HepG2 (cell line): ENCODE measurements at regions not wholly inside any gene's neighbourhood (a gene's known extent, or its start where the extent isn't known, plus 50 kb on each side); places are given as distances from the start of the nearest gene placed in this dataset.

Experiments
- ATAC-seq: fragments of 200-7000 bp; cut with Tn5 transposase; 3 replicates; pipeline ENCODE4 v1.9.1; 2020; ENCODE audit warnings: mild to moderate bottlenecking, moderate library complexity
- BruUV-seq: library from RNA; stranded (reverse); fragments of 400-500 nt; replicated peaks from 2 replicates; lab custom pipeline; 2021; lab: Mats Ljungman, UMichigan
- CTCF ChIA-PET: fragments of 300-600 bp; formaldehyde crosslinking; extraction: SDS; loops from one replicate; lab custom pipeline; 2021; ENCODE audit warnings: low total read pairs, inconsistent platforms, low intra/inter-chr PET ratio; lab: Yijun Ruan, JAX
- POLR2A ChIA-PET: fragments of 350-600 bp; sonication (Branson Sonifier 250); formaldehyde crosslinking; loops from one replicate; lab custom pipeline; 2020; ENCODE audit warnings: antibody characterized with exemption, inconsistent platforms; lab: Yijun Ruan, JAX
- DNase-seq: peaks from one replicate; pipeline ENCODE4 v3.0.0-alpha.2; 2015; ENCODE audit warnings: low spot score
- FAIRE-seq: peaks from 3 replicates; lab custom pipeline; 2011; peaks lifted over from hg19 to GRCh38; lab: Jason Lieb, UNC
- H2AFZ ChIP-seq: one replicate; pipeline ENCODE4 v1.6.1; 2011; ENCODE audit warnings: low read length, inconsistent platforms
- H3K27ac ChIP-seq: fragments of 300-600 bp; 3 replicates; pipeline ENCODE4 v1.8.0; 2011; ENCODE audit warnings: mixed run types, mild to moderate bottlenecking, mixed read lengths, low read length, inconsistent platforms; ENCODE audit not compliant: insufficient read depth; ENCODE audit errors: extremely low read length
- H3K27me3 ChIP-seq, 2 experiments: fragments of 200-600 bp in 1 of 2; 2 replicates in 1 of 2; 3 replicates in 1 of 2; pipeline versions ENCODE4 v1.6.0 to v1.8.0; 2011; ENCODE audit warnings: low read length in 2 of 2, mild to moderate bottlenecking in 2 of 2, moderate library complexity in 2 of 2, inconsistent platforms in 1 of 2; ENCODE audit not compliant: insufficient read depth in 2 of 2, control insufficient read depth in 1 of 2
- H3K36me3 ChIP-seq, 2 experiments: fragments of 200-600 bp in 1 of 2; replicated peaks in 1 of 2; 2 replicates in 1 of 2; 3 replicates in 1 of 2; pipeline versions ENCODE4 v1.5.1 to v1.8.0; 2011; ENCODE audit warnings: low read length in 2 of 2, inconsistent platforms in 1 of 2; ENCODE audit not compliant: insufficient read depth in 2 of 2, control insufficient read depth in 1 of 2
- H3K4me1 ChIP-seq: 2 replicates; pipeline ENCODE4 v1.5.1; 2012; ENCODE audit warnings: low read length, inconsistent platforms; ENCODE audit not compliant: insufficient read depth
- H3K4me2 ChIP-seq: 2 replicates; pipeline ENCODE4 v1.6.0; 2011; ENCODE audit warnings: low read depth, low read length, inconsistent platforms
- H3K4me3 ChIP-seq, 3 experiments: fragments of 200-600 bp in 1 of 3; sonication (generic), shearing (Covaris generic) in 1 of 3; replicated peaks in 1 of 3; 2 replicates each; pipeline ENCODE4 v1.5.1; 2011 to 2016; ENCODE audit warnings: low read length in 3 of 3, inconsistent platforms in 2 of 3, low read depth in 2 of 3, mild to moderate bottlenecking in 2 of 3, control low read depth in 1 of 3, mixed read lengths in 1 of 3; ENCODE audit not compliant: insufficient read depth in 1 of 3
- H3K79me2 ChIP-seq: one replicate; pipeline ENCODE4 v1.6.1; 2011; ENCODE audit warnings: low read length, inconsistent platforms; ENCODE audit not compliant: insufficient read depth
- H3K9ac ChIP-seq: 2 replicates; pipeline ENCODE4 v1.6.0; 2011; ENCODE audit warnings: mild to moderate bottlenecking, low read depth, low read length, inconsistent platforms; ENCODE audit not compliant: insufficient read depth
- H3K9me3 ChIP-seq: 2 replicates; pipeline ENCODE4 v1.5.1; 2012; ENCODE audit warnings: mild to moderate bottlenecking, low read length
- H4K20me1 ChIP-seq: 2 replicates; pipeline ENCODE4 v1.6.0; 2011; ENCODE audit warnings: inconsistent platforms, mild to moderate bottlenecking, low read length, moderate library complexity; ENCODE audit not compliant: insufficient read depth
- CREM ChIP-seq, 2 experiments: sonication (generic) in 1 of 2; formaldehyde crosslinking in 1 of 2; IDR thresholded peaks; 2 replicates each; pipeline versions ENCODE4 v1.4.0 to v1.6.1; 2016 to 2020; ENCODE audit warnings: antibody characterized with exemption in 1 of 2, mild to moderate bottlenecking in 1 of 2, missing genetic modification reagents in 1 of 2
- HNF1B ChIP-seq: sonication (generic); formaldehyde crosslinking; IDR thresholded peaks from 2 replicates; pipeline ENCODE4 v1.5.1; 2020; ENCODE audit warnings: mild to moderate bottlenecking, moderate library complexity, missing genetic modification reagents
- HOXA3 ChIP-seq: sonication (generic); formaldehyde crosslinking; IDR thresholded peaks from 2 replicates; pipeline ENCODE4 v1.5.0; 2020; ENCODE audit warnings: missing genetic modification reagents
- MAFF ChIP-seq: IDR thresholded peaks from 2 replicates; pipeline ENCODE4 v1.6.1; 2011; ENCODE audit warnings: low read depth, low read length, improper control_type of control experiment
- MAFK ChIP-seq, 2 experiments: IDR thresholded peaks in 1 of 2; conservative IDR thresholded peaks in 1 of 2; 2 replicates each; pipeline ENCODE4 v1.6.1; 2011; ENCODE audit warnings: improper control_type of control experiment in 2 of 2, low read length in 2 of 2
- MATR3 ChIP-seq: sonication (generic); formaldehyde crosslinking; IDR thresholded peaks from 2 replicates; pipeline ENCODE4 v1.4.0; 2020; ENCODE audit warnings: missing genetic modification reagents
- NFE2L2 ChIP-seq: fragments of 150-350 bp; IDR thresholded peaks from 2 replicates; pipeline ENCODE4 v1.6.1; 2014; ENCODE audit warnings: low read length
- RFX5 ChIP-seq: IDR thresholded peaks from 2 replicates; pipeline ENCODE4 v1.6.1; 2011; ENCODE audit warnings: low read depth, low read length, improper control_type of control experiment
- SMAD1 ChIP-seq: sonication (generic); formaldehyde crosslinking; IDR thresholded peaks from 2 replicates; pipeline ENCODE4 v1.4.0; 2020; ENCODE audit warnings: missing genetic modification reagents, low read depth, mild to moderate bottlenecking, borderline replicate concordance
- SOX6 ChIP-seq, 2 experiments: fragments of 450-650 bp in 1 of 2; sonication (generic) in 1 of 2; formaldehyde crosslinking in 1 of 2; IDR thresholded peaks; 2 replicates each; pipeline versions ENCODE4 v1.4.0 to v1.6.1; 2017 to 2020; ENCODE audit warnings: antibody characterized with exemption in 1 of 2, mild to moderate bottlenecking in 1 of 2, missing genetic modification reagents in 1 of 2
- XBP1 ChIP-seq: sonication (generic); formaldehyde crosslinking; IDR thresholded peaks from 2 replicates; pipeline ENCODE4 v1.5.0; 2020; ENCODE audit warnings: missing genetic modification reagents
- ZNF136 ChIP-seq: sonication (generic); formaldehyde crosslinking; IDR thresholded peaks from 2 replicates; pipeline ENCODE4 v1.8.1; 2022; ENCODE audit warnings: low read depth, mild to moderate bottlenecking, moderate library complexity, missing genetic modification reagents
- ZNF30 ChIP-seq: sonication (generic); formaldehyde crosslinking; IDR thresholded peaks from 2 replicates; pipeline ENCODE4 v1.5.0; 2020; ENCODE audit warnings: mild to moderate bottlenecking, missing genetic modification reagents
- ZNF510 ChIP-seq: sonication (generic); formaldehyde crosslinking; IDR thresholded peaks from 2 replicates; pipeline ENCODE4 v1.4.0; 2020; ENCODE audit warnings: low read depth, mild to moderate bottlenecking, missing genetic modification reagents
- ZNF605 ChIP-seq: sonication (generic); formaldehyde crosslinking; IDR thresholded peaks from 2 replicates; pipeline ENCODE4 v1.8.0; 2022; ENCODE audit warnings: mild to moderate bottlenecking, missing genetic modification reagents
- WGBS: methylation state at CpG from one replicate; pipeline ENCODE4 v1.1.6; 2017; ENCODE audit warnings: low lambda C conversion rate; 5-methylcytosine and 5-hydroxymethylcytosine counted together
- in situ Hi-C: cut with HindIII; loops from 2 replicates; pipeline ENCODE4 v1.10.0; 2017; ENCODE audit warnings: low pct_unique_long_range_greater_than_20kb; ENCODE audit not compliant: extremely low pct_ligation_motif_present
- intact Hi-C: fragments of 100-400 bp; cut with micrococcal nuclease; formaldehyde crosslinking; loops from one replicate; pipeline ENCODE4 v1.10.0; 2022; ENCODE audit not compliant: unreplicated experiment

GRCh38 chr9:90325913-90326653, 316.5 kb downstream of the DIRAS2 start:
- Histone ChIP-seq H3K27me3 (no peaks in the 10 kb centered on the region; a peak in 1 of 5 replicates), H3K27ac (no peak overlapping the region), H4K20me1 (no peaks in the 10 kb centered on the region), H3K79me2 (no peaks in the 10 kb centered on the region), H3K4me2 (no peak overlapping the region), H3K4me1 (no peaks in the 10 kb centered on the region)
- CTCF ChIA-PET: no interaction called here
- no TSS peak for BruUV-seq
- in situ Hi-C loops: no loop called here
- WGBS: 53% methylated on average over 6 of the region's 6 CpGs
- no peak for DNase-seq
- no peak for TF ChIP-seq SMAD1 (CRISPR knock-in tag)
- TF ChIP-seq XBP1: no peak
- peak; percentile 63 to 74; a peak in 3 of 4 replicates for TF ChIP-seq MAFK (conservative IDR thresholded peaks at IDR 0.05 in 1 of 2, IDR thresholded peaks at IDR 0.05 in 1 of 2; ENCODE audit: low read length in 2 of 2)
- TF ChIP-seq MATR3: no peak
- no peak for TF ChIP-seq HOXA3
- TF ChIP-seq RFX5: no peak
- TF ChIP-seq NFE2L2: peak; percentile 75
- peak; percentile 60; the same call in 1 of the 2 replicates for TF ChIP-seq MAFF
- TF ChIP-seq, all 625 proteins: peak for 3
- H3K4me3 ChIP-seq: no peak overlapping the region
- H2AFZ ChIP-seq: no peak overlapping the region
- ATAC-seq (no peak), FAIRE-seq (no peak)
- intact Hi-C loops: no loop called here
- no peaks in the 10 kb centered on the region for H3K9me3 ChIP-seq
- H3K36me3 ChIP-seq: no peaks in the 10 kb centered on the region
- no peak overlapping the region for H3K9ac ChIP-seq
- POLR2A ChIA-PET: no interaction called here

GRCh38 chr9:90330231-90330630, 312.4 kb downstream of the DIRAS2 start:
- FAIRE-seq (no peak), DNase-seq (no peak), ATAC-seq (no peak)
- CTCF ChIA-PET: no interaction called here
- in situ Hi-C loops (no loop called here), intact Hi-C loops (no loop called here)
- Histone ChIP-seq H3K9me3 (no peaks in the 10 kb centered on the region), H3K9ac (no peak overlapping the region), H4K20me1 (no peaks in the 10 kb centered on the region), H3K36me3 (no peaks in the 10 kb centered on the region), H2AFZ (no peak overlapping the region), H3K4me2 (no peak overlapping the region), H3K27ac (no peak overlapping the region), H3K27me3 (no peaks in the 10 kb centered on the region; a peak in 1 of 5 replicates), H3K4me1 (no peaks in the 10 kb centered on the region), H3K79me2 (no peaks in the 10 kb centered on the region), H3K4me3 (no peak overlapping the region)
- no TSS peak for BruUV-seq
- POLR2A ChIA-PET: no interaction called here
- WGBS: 73% methylated on average over 3 of the region's 3 CpGs
- TF ChIP-seq HNF1B (CRISPR knock-in tag) (no peak), ZNF30 (CRISPR knock-in tag) (no peak), CREM (IDR thresholded peaks at IDR 0.05) (no peak), CREM (CRISPR knock-in tag; IDR thresholded peaks at IDR 0.05) (no peak), ZNF510 (CRISPR knock-in tag) (no peak), ZNF136 (CRISPR knock-in tag) (no peak), SOX6 (IDR thresholded peaks at IDR 0.05) (no peak), SOX6 (CRISPR knock-in tag; IDR thresholded peaks at IDR 0.05) (no peak), ZNF605 (CRISPR knock-in tag) (no peak)
